Endothelial cell of umbilical vein (primary cell): ENCODE measurements at regions not wholly inside any gene's neighbourhood (a gene's known extent, or its start where the extent isn't known, plus 50 kb on each side); places are given as distances from the start of the nearest gene placed in this dataset.

ENCODE experiments used
- BruUV-seq: library from RNA; stranded (reverse); fragments of 400-500 nt; replicated peaks from 2 replicates; lab custom pipeline; 2021; lab: Mats Ljungman, UMichigan
- CTCF ChIA-PET: fragments of 300-600, 350-600 bp; sonication (Branson Sonifier 250); formaldehyde crosslinking; loops from one replicate; lab custom pipeline; 2021; ENCODE audit warnings: antibody characterized with exemption, inconsistent platforms; lab: Charles Lee
- POLR2A ChIA-PET: fragments of 300-600, 350-600 bp; sonication (Branson Sonifier 250); formaldehyde crosslinking; loops from one replicate; lab custom pipeline; 2021; ENCODE audit warnings: antibody characterized with exemption, inconsistent platforms; lab: Charles Lee
- DNase-seq: peaks from one replicate; pipeline ENCODE4 v3.0.0-alpha.2; 2011; ENCODE audit warnings: low read depth, low spot score
- FAIRE-seq: peaks from 2 replicates; lab custom pipeline; 2011; peaks lifted over from hg19 to GRCh38; lab: Jason Lieb, UNC
- H2AFZ ChIP-seq: 2 replicates; pipeline ENCODE4 v1.6.0; 2012; ENCODE audit warnings: low read depth, low read length, control low read depth, inconsistent platforms
- H3K27ac ChIP-seq: 2 replicates; pipeline ENCODE4 v1.5.1; 2011; ENCODE audit warnings: low read depth, mild to moderate bottlenecking, control low read depth, low read length, moderate library complexity; ENCODE audit not compliant: insufficient read depth
- H3K27me3 ChIP-seq, 2 experiments: 2 replicates each; pipeline versions ENCODE4 v1.6.0 to v1.6.1; 2011; ENCODE audit warnings: low read length in 2 of 2, mixed read lengths in 1 of 2; ENCODE audit not compliant: control insufficient read depth in 2 of 2, insufficient read depth in 2 of 2
- H3K36me3 ChIP-seq, 2 experiments: 2 replicates in 1 of 2; 3 replicates in 1 of 2; pipeline ENCODE4 v1.5.1; 2011; ENCODE audit warnings: low read length in 2 of 2, mild to moderate bottlenecking in 1 of 2, moderate library complexity in 1 of 2; ENCODE audit not compliant: control insufficient read depth in 2 of 2, insufficient read depth in 2 of 2; ENCODE audit errors: extremely low read depth in 1 of 2
- H3K4me1 ChIP-seq: 3 replicates; pipeline ENCODE4 v1.5.1; 2011; ENCODE audit warnings: mild to moderate bottlenecking, low read length; ENCODE audit not compliant: control insufficient read depth, insufficient read depth; ENCODE audit errors: extremely low read depth
- H3K4me2 ChIP-seq: 2 replicates; pipeline ENCODE4 v1.6.1; 2011; ENCODE audit warnings: low read length, control low read depth, mixed read lengths; ENCODE audit not compliant: insufficient read depth
- H3K4me3 ChIP-seq, 3 experiments: fragments of 200-600 bp in 1 of 3; sonication (generic), shearing (Covaris generic) in 1 of 3; replicated peaks in 1 of 3; 2 replicates each; pipeline ENCODE4 v1.5.1; 2011 to 2016; ENCODE audit warnings: control low read depth in 3 of 3, low read length in 3 of 3, mild to moderate bottlenecking in 2 of 3, inconsistent platforms in 1 of 3, low read depth in 1 of 3, moderate library complexity in 1 of 3; ENCODE audit not compliant: insufficient read depth in 1 of 3
- H3K79me2 ChIP-seq: 2 replicates; pipeline ENCODE4 v1.6.0; 2012; ENCODE audit warnings: low read length, inconsistent platforms; ENCODE audit not compliant: control insufficient read depth, insufficient read depth
- H3K9ac ChIP-seq: replicated peaks from 2 replicates; pipeline ENCODE3; 2011; ENCODE audit warnings: low read length, control low read depth; ENCODE audit not compliant: insufficient read depth; ENCODE audit errors: extremely low read depth
- H3K9me1 ChIP-seq: replicated peaks from 3 replicates; pipeline ENCODE4 v1.6.0; 2011; ENCODE audit warnings: mild to moderate bottlenecking, low read length; ENCODE audit not compliant: control insufficient read depth, insufficient read depth; ENCODE audit errors: extremely low read depth
- H3K9me3 ChIP-seq: replicated peaks from 2 replicates; pipeline ENCODE4 v1.5.1; 2012; ENCODE audit warnings: low read length, inconsistent platforms; ENCODE audit not compliant: control insufficient read depth, insufficient read depth
- H4K20me1 ChIP-seq: replicated peaks from 2 replicates; pipeline ENCODE3; 2011; ENCODE audit warnings: mild to moderate bottlenecking, low read length; ENCODE audit not compliant: control insufficient read depth, insufficient read depth; ENCODE audit errors: extremely low read depth
- CTCF ChIP-seq, 2 donors: IDR thresholded peaks; 1 replicate in 1 of 2; 2 replicates in 1 of 2; pipeline ENCODE4 v1.5.1; 2011; ENCODE audit warnings: low read length in 2 of 2, mild to moderate bottlenecking in 2 of 2, moderate library complexity in 2 of 2, control low read depth in 1 of 2, inconsistent platforms in 1 of 2, low read depth in 1 of 2; ENCODE audit not compliant: insufficient read depth in 1 of 2; ENCODE audit errors: extremely low read depth in 1 of 2
- EZH2 ChIP-seq: IDR thresholded peaks from 2 replicates; pipeline ENCODE4 v1.6.1; 2012; ENCODE audit warnings: borderline replicate concordance, low read depth, mild to moderate bottlenecking, moderate library complexity, low read length, inconsistent platforms; ENCODE audit not compliant: severe bottlenecking
- FOS ChIP-seq: IDR thresholded peaks from 2 replicates; pipeline ENCODE4 v1.6.1; 2011; ENCODE audit warnings: mild to moderate bottlenecking, low read length, moderate library complexity, borderline replicate concordance; ENCODE audit not compliant: insufficient read depth
- GATA2 ChIP-seq: IDR thresholded peaks from 2 replicates; pipeline ENCODE4 v1.7.0; 2011; ENCODE audit warnings: low read depth, mild to moderate bottlenecking, moderate library complexity, mixed read lengths, low read length; ENCODE audit not compliant: insufficient read length, insufficient read depth
- JUN ChIP-seq: IDR thresholded peaks from 2 replicates; pipeline ENCODE4 v1.6.1; 2011; ENCODE audit warnings: borderline replicate concordance, low read depth; ENCODE audit not compliant: insufficient read length, insufficient read depth
- MAX ChIP-seq: IDR thresholded peaks from 2 replicates; pipeline ENCODE4 v1.6.1; 2011; ENCODE audit not compliant: insufficient read depth, insufficient read length
- MYC ChIP-seq: IDR thresholded peaks from one replicate; pipeline ENCODE4 v1.6.1; 2011; ENCODE audit warnings: mild to moderate bottlenecking, low read depth, low read length
- POLR2A ChIP-seq: IDR thresholded peaks from 2 replicates; pipeline ENCODE4 v1.6.1; 2012; ENCODE audit warnings: low read depth, mild to moderate bottlenecking, control low read depth, low read length
- POLR2AphosphoS5 ChIP-seq: IDR thresholded peaks from 2 replicates; pipeline ENCODE4 v1.6.1; 2012; ENCODE audit warnings: low read depth, mild to moderate bottlenecking, control low read depth, low read length, moderate library complexity; ENCODE audit not compliant: insufficient read depth
- dilution Hi-C: fragments of 300-500 bp; cut with MboI; formaldehyde crosslinking; loops from one replicate; pipeline ENCODE4 v1.15.0; 2019; ENCODE audit warnings: low sequenced_read_pairs; ENCODE audit not compliant: extremely low pct_ligation_motif_present
- intact Hi-C: fragments of 100-400 bp; cut with micrococcal nuclease; formaldehyde crosslinking; loops from one replicate; pipeline ENCODE4 v1.10.0; 2022

DNA sequence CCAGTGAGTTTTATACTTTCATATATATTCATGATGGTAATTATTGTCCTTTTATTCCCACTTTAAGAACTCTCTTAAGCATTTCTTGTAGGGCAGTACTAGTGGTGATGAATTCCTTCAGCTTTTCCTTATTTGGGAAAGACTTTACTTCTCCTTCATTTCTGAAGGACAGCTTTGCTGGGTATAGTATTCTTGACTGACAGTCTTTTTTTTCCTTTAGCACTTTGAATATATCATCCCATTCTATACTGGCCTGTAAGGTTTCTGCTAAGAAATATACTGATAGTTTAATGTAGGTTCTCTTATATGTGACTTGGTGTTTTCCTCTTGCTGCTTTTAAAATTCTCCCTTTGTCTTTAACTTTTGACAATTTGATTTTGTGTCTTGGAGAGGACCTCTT is 109.0 kb upstream of the FSTL4 start:
- peaks cover 7 to 8% of the 10 kb centered on the region in 2 experiments for H3K27me3 ChIP-seq
- FAIRE-seq, result no peak
- TF ChIP-seq POLR2AphosphoS5, result no peak
- no peak for TF ChIP-seq MYC
- no peak for TF ChIP-seq FOS
- TF ChIP-seq GATA2, result no peak
- TF ChIP-seq EZH2, result no peak
- TF ChIP-seq CTCF (IDR thresholded peaks at IDR 0.05; ENCODE audit: extremely low read depth in 1 of 2, insufficient read depth in 1 of 2, low read depth in 1 of 2, low read length in 2 of 2), result no peak
- TF ChIP-seq JUN, result no peak
- no peak for TF ChIP-seq MAX
- TF ChIP-seq POLR2A, result no peak
- ChIA-PET CTCF (interaction anchor here (1.2 kb wide), 1 partner anchor 298 kb away, joined by 3 read pairs; no protein-coding TSS in a partner anchor), POLR2A (no interaction called here)
- no peak overlapping the region for H3K4me3 ChIP-seq
- no peaks in the 10 kb centered on the region for H3K9me3 ChIP-seq
- intact Hi-C loops (no loop called here), dilution Hi-C loops (no loop called here)
- BruUV-seq, result no TSS peak
- no peaks in the 10 kb centered on the region for H4K20me1 ChIP-seq
- H3K27ac ChIP-seq, result no peak overlapping the region
- H3K9me1 ChIP-seq, result no peaks in the 10 kb centered on the region
- H3K9ac ChIP-seq, result no peak overlapping the region
- H3K79me2 ChIP-seq, result no peaks in the 10 kb centered on the region
- no peak overlapping the region for H3K4me2 ChIP-seq
- H3K4me1 ChIP-seq, result no peaks in the 10 kb centered on the region
- no peaks in the 10 kb centered on the region for H3K36me3 ChIP-seq
- no peak for DNase-seq
- H2AFZ ChIP-seq, result no peak overlapping the region
